ENCODE measurements at regions not wholly inside any gene's neighbourhood (a gene's known extent, or its start where the extent isn't known, plus 50 kb on each side); places are given as distances from the start of the nearest gene placed in this dataset.

- no peak for DNase-seq (ENCODE audit: low read depth in 2 of 2)
These were observed 293.9 kb downstream of the C7orf25 start for GRCh38 chr7:42617806-42618457.

GRCh38 chr7:42617071-42617765 is 294.7 kb downstream of the C7orf25 start:
- DNase-seq (ENCODE audit: low read depth in 2 of 2): no peak

GRCh38 chr7:42614636-42615035 is 297.2 kb downstream of the C7orf25 start:
- DNase-seq (ENCODE audit: low read depth in 2 of 2): no peak

GRCh38 chr7:42611961-42612360 is 299.9 kb downstream of the C7orf25 start:
- DNase-seq (ENCODE audit: low read depth in 2 of 2): no peak

GRCh38 chr7:42611289-42611928 is 300.5 kb downstream of the C7orf25 start:
- no peak for DNase-seq (ENCODE audit: low read depth in 2 of 2)

- DNase-seq (ENCODE audit: low read depth in 2 of 2): no peak
These were observed 305.5 kb downstream of the C7orf25 start for GRCh38 chr7:42606193-42606905.

- no peak for DNase-seq (ENCODE audit: low read depth in 2 of 2)
These were observed 306.3 kb downstream of the C7orf25 start for GRCh38 chr7:42605406-42606192.

- DNase-seq (ENCODE audit: low read depth in 2 of 2): no peak
These were observed 308.4 kb downstream of the C7orf25 start for GRCh38 chr7:42603496-42603895.

- no peak for DNase-seq (ENCODE audit: low read depth in 2 of 2)
These were observed 314.6 kb downstream of the C7orf25 start for GRCh38 chr7:42597300-42597699.

GRCh38 chr7:42596737-42597136 is 315.1 kb downstream of the C7orf25 start:
- no peak for DNase-seq (ENCODE audit: low read depth in 2 of 2)

GRCh38 chr7:42593860-42594259 is 318.0 kb downstream of the C7orf25 start:
- no peak for DNase-seq (ENCODE audit: low read depth in 2 of 2)

GRCh38 chr7:42590771-42591310 is 321.0 kb downstream of the C7orf25 start:
- DNase-seq (ENCODE audit: low read depth in 2 of 2): no peak

GRCh38 chr7:42588876-42589275 is 323.0 kb downstream of the C7orf25 start:
- DNase-seq (ENCODE audit: low read depth in 2 of 2): no peak

GRCh38 chr7:42587806-42588205 is 324.1 kb downstream of the C7orf25 start:
- no peak for DNase-seq (ENCODE audit: low read depth in 2 of 2)

GRCh38 chr7:42580061-42580460 is 331.8 kb downstream of the C7orf25 start:
- no peak for DNase-seq (ENCODE audit: low read depth in 2 of 2)

- DNase-seq (ENCODE audit: low read depth in 2 of 2): no peak
These were observed 336.7 kb downstream of the C7orf25 start for GRCh38 chr7:42575171-42575570.

GRCh38 chr7:42574685-42575084 is 337.2 kb downstream of the C7orf25 start:
- no peak for DNase-seq (ENCODE audit: low read depth in 2 of 2)

- DNase-seq (ENCODE audit: low read depth in 2 of 2): no peak
These were observed 337.1 kb upstream of the GLI3 start for GRCh38 chr7:42573881-42574672.

GRCh38 chr7:42572561-42572960 is 335.6 kb upstream of the GLI3 start:
- no peak for DNase-seq (ENCODE audit: low read depth in 2 of 2)

- no peak for DNase-seq (ENCODE audit: low read depth in 2 of 2)
These were observed 335.0 kb upstream of the GLI3 start for GRCh38 chr7:42572056-42572455.

- DNase-seq (ENCODE audit: low read depth in 2 of 2): no peak
These were observed 333.9 kb upstream of the GLI3 start for GRCh38 chr7:42570944-42571343.

Data from stimulated activated CD4-positive, alpha-beta T cell treated with anti-CD3 and anti-CD28 coated beads, Interleukin-1b, Interleukin-23, amount 100 ng/mL, for 4 hours (primary cell).